Trophoblast cell (in vitro differentiated cells and primary cell): ENCODE measurements at regions not wholly inside any gene's neighbourhood (a gene's known extent, or its start where the extent isn't known, plus 50 kb on each side); places are given as distances from the start of the nearest gene placed in this dataset.

Experiments used
- DNase-seq, 2 donors: peaks; one replicate each; pipeline ENCODE4 v3.0.0-alpha.2; 2016
- H2AFZ ChIP-seq: 2 replicates; pipeline ENCODE4 v1.6.1; 2013; ENCODE audit warnings: low read length, moderate library complexity, mild to moderate bottlenecking; ENCODE audit not compliant: insufficient read depth, poor library complexity
- H2AK5ac ChIP-seq: 2 replicates; pipeline ENCODE4 v1.6.1; 2013; ENCODE audit warnings: mild to moderate bottlenecking, low read length
- H2BK120ac ChIP-seq: 2 replicates; pipeline ENCODE4 v1.6.1; 2013; ENCODE audit warnings: low read length, mild to moderate bottlenecking, moderate library complexity; ENCODE audit not compliant: insufficient read depth, poor library complexity
- H2BK12ac ChIP-seq: 2 replicates; pipeline ENCODE4 v1.6.1; 2013; ENCODE audit warnings: mild to moderate bottlenecking, low read length, moderate library complexity
- H2BK5ac ChIP-seq: 2 replicates; pipeline ENCODE4 v1.6.1; 2013; ENCODE audit warnings: low read length, low read depth, moderate library complexity, mild to moderate bottlenecking; ENCODE audit not compliant: poor library complexity
- H3K14ac ChIP-seq: 2 replicates; pipeline ENCODE4 v1.6.1; 2013; ENCODE audit warnings: mild to moderate bottlenecking, low read length
- H3K18ac ChIP-seq: 2 replicates; pipeline ENCODE4 v1.6.1; 2013; ENCODE audit warnings: mild to moderate bottlenecking, low read length
- H3K23ac ChIP-seq: 2 replicates; pipeline ENCODE4 v1.6.1; 2013; ENCODE audit warnings: low read length
- H3K27ac ChIP-seq: 2 replicates; pipeline ENCODE4 v1.5.1; 2013; ENCODE audit warnings: low read depth, mild to moderate bottlenecking, inconsistent platforms, low read length, moderate library complexity
- H3K27me3 ChIP-seq: 2 replicates; pipeline ENCODE4 v1.6.1; 2013; ENCODE audit warnings: inconsistent platforms, mild to moderate bottlenecking, low read length, moderate library complexity; ENCODE audit not compliant: insufficient read depth
- H3K36me3 ChIP-seq, 2 experiments: 1 replicate in 1 of 2; 2 replicates in 1 of 2; pipeline ENCODE4 v1.6.1; 2013; ENCODE audit warnings: low read length in 2 of 2, mild to moderate bottlenecking in 2 of 2, moderate library complexity in 1 of 2; ENCODE audit not compliant: insufficient read depth in 2 of 2, control insufficient read depth in 1 of 2
- H3K4ac ChIP-seq: 2 replicates; pipeline ENCODE4 v1.6.1; 2013; ENCODE audit warnings: low read depth, mild to moderate bottlenecking, low read length, moderate library complexity
- H3K4me1 ChIP-seq, 2 experiments: 1 replicate in 1 of 2; 2 replicates in 1 of 2; pipeline ENCODE4 v1.6.1; 2013; ENCODE audit warnings: low read length in 2 of 2, mild to moderate bottlenecking in 2 of 2, moderate library complexity in 1 of 2; ENCODE audit not compliant: insufficient read depth in 2 of 2, control insufficient read depth in 1 of 2
- H3K4me2 ChIP-seq: 2 replicates; pipeline ENCODE4 v1.6.1; 2013; ENCODE audit warnings: inconsistent platforms, mild to moderate bottlenecking, low read length, moderate library complexity
- H3K4me3 ChIP-seq: 2 replicates; pipeline ENCODE4 v1.5.1; 2013; ENCODE audit warnings: mild to moderate bottlenecking, low read depth, low read length, inconsistent platforms
- H3K79me1 ChIP-seq: one replicate; pipeline ENCODE4 v1.6.1; 2013; ENCODE audit warnings: low read length
- H3K79me2 ChIP-seq: 2 replicates; pipeline ENCODE4 v1.6.1; 2013; ENCODE audit warnings: low read length, mild to moderate bottlenecking; ENCODE audit not compliant: control insufficient read depth, insufficient read depth, poor library complexity
- H3K9ac ChIP-seq: 2 replicates; pipeline ENCODE4 v1.6.1; 2013; ENCODE audit warnings: mild to moderate bottlenecking, low read length
- H3K9me3 ChIP-seq: 2 replicates; pipeline ENCODE4 v1.6.1; 2013; ENCODE audit warnings: low read depth, mild to moderate bottlenecking, control low read depth, inconsistent platforms, low read length; ENCODE audit not compliant: insufficient read depth
- H4K12ac ChIP-seq: 2 replicates; pipeline ENCODE4 v1.6.1; 2013; ENCODE audit warnings: low read depth, mild to moderate bottlenecking, low read length, moderate library complexity
- H4K8ac ChIP-seq: 2 replicates; pipeline ENCODE4 v1.6.1; 2013; ENCODE audit warnings: low read depth, mild to moderate bottlenecking, low read length, moderate library complexity
- H4K91ac ChIP-seq: one replicate; pipeline ENCODE4 v1.6.1; 2013; ENCODE audit warnings: low read depth, mild to moderate bottlenecking, low read length, moderate library complexity
- WGBS: extraction: QIAGEN DNeasy Blood & Tissue Kit; methylation state at CpG from one replicate; pipeline ENCODE4 v1.1.7; 2013; ENCODE audit warnings: missing lambda C conversion rate; ENCODE audit not compliant: insufficient read length, insufficient coverage; ENCODE audit errors: extremely low coverage; 5-methylcytosine and 5-hydroxymethylcytosine counted together

- Histone ChIP-seq H4K12ac (no peak overlapping the region), H3K4me3 (no peak overlapping the region), H2AK5ac (no peak overlapping the region), H3K4me2 (no peak overlapping the region), H2BK12ac (no peak overlapping the region), H3K27me3 (no peaks in the 10 kb centered on the region), H4K8ac (no peak overlapping the region), H2BK120ac (no peak overlapping the region), H2BK5ac (no peak overlapping the region), H3K79me2 (no peaks in the 10 kb centered on the region), H3K9me3 (no peaks in the 10 kb centered on the region), H2AFZ (no peak overlapping the region), H3K14ac (no peak overlapping the region), H3K18ac (no peak overlapping the region), H3K4me1 (no peaks in the 10 kb centered on the region), H3K23ac (no peak overlapping the region), H3K36me3 (no peaks in the 10 kb centered on the region), H4K91ac (no peak overlapping the region), H3K79me1 (no peaks in the 10 kb centered on the region), H3K9ac (no peak overlapping the region), H3K4ac (no peak overlapping the region), H3K27ac (no peak overlapping the region)
- no peak for DNase-seq
- no CpG with 5 or more reads among the region's 1 CpG for WGBS
Measured at GRCh38 chr15:96894659-96895058, 564.2 kb downstream of the NR2F2 start.

- H3K4me3 ChIP-seq, result no peak overlapping the region
- no peak overlapping the region for H2AK5ac ChIP-seq
- H3K27me3 ChIP-seq, result no peaks in the 10 kb centered on the region
- no peaks in the 10 kb centered on the region for H3K4me1 ChIP-seq
- H3K14ac ChIP-seq, result no peak overlapping the region
- H2AFZ ChIP-seq, result no peak overlapping the region
- H3K79me2 ChIP-seq, result no peaks in the 10 kb centered on the region
- no peak overlapping the region for H3K4me2 ChIP-seq
- no peak overlapping the region for H2BK12ac ChIP-seq
- H3K9ac ChIP-seq, result no peak overlapping the region
- H3K23ac ChIP-seq, result no peak overlapping the region
- H3K9me3 ChIP-seq, result no peaks in the 10 kb centered on the region
- DNase-seq, result no peak
- no peaks in the 10 kb centered on the region for H3K79me1 ChIP-seq
- H4K91ac ChIP-seq, result no peak overlapping the region
- no peaks in the 10 kb centered on the region for H3K36me3 ChIP-seq
- no peak overlapping the region for H4K8ac ChIP-seq
- H2BK120ac ChIP-seq, result no peak overlapping the region
- H3K4ac ChIP-seq, result no peak overlapping the region
- no peak overlapping the region for H4K12ac ChIP-seq
- no CpG with 5 or more reads among the region's 3 CpGs for WGBS
- no peak overlapping the region for H3K18ac ChIP-seq
- no peak overlapping the region for H2BK5ac ChIP-seq
- no peak overlapping the region for H3K27ac ChIP-seq
Measured at GRCh38 chr15:96896766-96897165, 566.3 kb downstream of the NR2F2 start.

- no peak overlapping the region for H3K4ac ChIP-seq
- H3K4me2 ChIP-seq, result no peak overlapping the region
- no CpG with 5 or more reads among the region's 4 CpGs for WGBS
Measured at GRCh38 chr15:96914081-96914480, 583.6 kb downstream of the NR2F2 start.

GRCh38 chr15:96916750-96917149 is 586.2 kb downstream of the NR2F2 start:
- no peak overlapping the region for H3K4ac ChIP-seq
- no peak overlapping the region for H2AFZ ChIP-seq
- DNase-seq, result no peak
- H4K91ac ChIP-seq, result no peak overlapping the region
- H3K9me3 ChIP-seq, result no peaks in the 10 kb centered on the region
- no peak overlapping the region for H3K27ac ChIP-seq
- no peak overlapping the region for H3K4me2 ChIP-seq
- H2BK12ac ChIP-seq, result no peak overlapping the region
- no peaks in the 10 kb centered on the region for H3K4me1 ChIP-seq
- no peak overlapping the region for H4K8ac ChIP-seq
- H3K79me2 ChIP-seq, result no peaks in the 10 kb centered on the region
- H4K12ac ChIP-seq, result no peak overlapping the region
- H3K23ac ChIP-seq, result no peak overlapping the region
- no peak overlapping the region for H3K4me3 ChIP-seq
- no peak overlapping the region for H3K14ac ChIP-seq
- no peak overlapping the region for H2AK5ac ChIP-seq
- no peak overlapping the region for H2BK5ac ChIP-seq
- H3K79me1 ChIP-seq, result no peaks in the 10 kb centered on the region
- no peak overlapping the region for H2BK120ac ChIP-seq
- WGBS, result no CpG with 5 or more reads among the region's 2 CpGs
- no peaks in the 10 kb centered on the region for H3K27me3 ChIP-seq
- H3K9ac ChIP-seq, result no peak overlapping the region
- no peaks in the 10 kb centered on the region for H3K36me3 ChIP-seq
- no peak overlapping the region for H3K18ac ChIP-seq

More at GRCh38 chr15:96914081-96914480, 583.6 kb downstream of the NR2F2 start:
- H2BK120ac ChIP-seq, result no peak overlapping the region
- no peak overlapping the region for H2BK5ac ChIP-seq
- no peaks in the 10 kb centered on the region for H3K27me3 ChIP-seq
- no peaks in the 10 kb centered on the region for H3K36me3 ChIP-seq
- no peak overlapping the region for H4K91ac ChIP-seq
- no peak overlapping the region for H4K12ac ChIP-seq
- no peak overlapping the region for H3K27ac ChIP-seq
- no peak overlapping the region for H2AK5ac ChIP-seq
- H3K23ac ChIP-seq, result no peak overlapping the region
- H3K79me2 ChIP-seq, result no peaks in the 10 kb centered on the region
- no peak for DNase-seq
- no peaks in the 10 kb centered on the region for H3K9me3 ChIP-seq
- no peaks in the 10 kb centered on the region for H3K4me1 ChIP-seq
- no peak overlapping the region for H2BK12ac ChIP-seq
- H2AFZ ChIP-seq, result no peak overlapping the region
- H3K4me3 ChIP-seq, result no peak overlapping the region
- no peak overlapping the region for H4K8ac ChIP-seq
- H3K18ac ChIP-seq, result no peak overlapping the region
- no peak overlapping the region for H3K14ac ChIP-seq
- no peak overlapping the region for H3K9ac ChIP-seq
- H3K79me1 ChIP-seq, result no peaks in the 10 kb centered on the region
